Natural killer cell treated with Interleukin-12 subunit alpha and Interleukin-12 subunit beta and Interleukin-15 and Interleukin-18, amount 100 ng/mL, for 72 hours (primary cell): ENCODE measurements at regions not wholly inside any gene's neighbourhood (a gene's known extent, or its start where the extent isn't known, plus 50 kb on each side); places are given as distances from the start of the nearest gene placed in this dataset.
"Not testable (repeated sequence)": the region's sequence is repeated elsewhere in the genome, so short reads cannot be mapped to it uniquely, and the experiment has no call there.

Experiments used
- ATAC-seq, 2 donors: fragments of 150-1000 bp; cut with Tn5 transposase in 1 of 2; sonication (Bioruptor Pico), chemical (Tn5 transposase) in 1 of 2; 2 replicates each; pipeline ENCODE4 v1.10.0; 2021
- DNase-seq: peaks from one replicate; pipeline ENCODE4 v3.0.0; 2022; ENCODE audit warnings: low spot score
- H3K27ac Mint-ChIP-seq, 2 donors: 1 replicate in 1 of 2; 2 replicates in 1 of 2; pipeline ENCODE4 v1.8.0; 2022; ENCODE audit warnings: mixed read lengths in 2 of 2, mild to moderate bottlenecking in 1 of 2, moderate library complexity in 1 of 2
- H3K27me3 Mint-ChIP-seq, 2 donors: 1 replicate in 1 of 2; 2 replicates in 1 of 2; pipeline ENCODE4 v1.8.0; 2022; ENCODE audit warnings: mixed read lengths in 2 of 2
- H3K36me3 Mint-ChIP-seq: one replicate; pipeline ENCODE4 v1.8.0; 2022; ENCODE audit warnings: mixed read lengths
- H3K4me1 Mint-ChIP-seq, 2 donors: 1 replicate in 1 of 2; 2 replicates in 1 of 2; pipeline ENCODE4 v1.8.0; 2022; ENCODE audit warnings: low read depth in 2 of 2, mixed read lengths in 2 of 2, mild to moderate bottlenecking in 1 of 2
- H3K4me3 Mint-ChIP-seq: one replicate; pipeline ENCODE4 v1.8.0; 2022; ENCODE audit warnings: mixed read lengths
- H3K9me3 Mint-ChIP-seq: 2 replicates; pipeline ENCODE4 v1.8.0; 2022; ENCODE audit warnings: mixed read lengths

- not testable (repeated sequence) for DNase-seq, ATAC-seq, H3K36me3 Mint-ChIP-seq, H3K4me1 Mint-ChIP-seq, H3K4me3 Mint-ChIP-seq, H3K27me3 Mint-ChIP-seq, H3K9me3 Mint-ChIP-seq, H3K27ac Mint-ChIP-seq
These were observed 89.4 kb downstream of the DDX11 start for GRCh38 chr12:31162896-31163560.

- not testable (repeated sequence) for H3K27ac Mint-ChIP-seq
These were observed 100.6 kb downstream of the DDX11 start for GRCh38 chr12:31174293-31174692.

GRCh38 chr12:31177514-31177913 is 103.9 kb downstream of the DDX11 start:
- H3K4me1 Mint-ChIP-seq, H3K4me3 Mint-ChIP-seq, H3K9me3 Mint-ChIP-seq, ATAC-seq, H3K36me3 Mint-ChIP-seq, H3K27ac Mint-ChIP-seq, DNase-seq: not testable (repeated sequence)
- H3K27me3 Mint-ChIP-seq: peaks cover 15 to 21% of the 10 kb centered on the region in 2 donors

More at GRCh38 chr12:31174293-31174692, 100.6 kb downstream of the DDX11 start:
- peaks cover 9 to 14% of the 10 kb centered on the region in 2 donors for H3K27me3 Mint-ChIP-seq
- not testable (repeated sequence) for ATAC-seq, DNase-seq, H3K4me1 Mint-ChIP-seq, H3K36me3 Mint-ChIP-seq, H3K4me3 Mint-ChIP-seq, H3K9me3 Mint-ChIP-seq

- ATAC-seq, H3K36me3 Mint-ChIP-seq, DNase-seq, H3K4me3 Mint-ChIP-seq, H3K4me1 Mint-ChIP-seq, H3K27ac Mint-ChIP-seq, H3K9me3 Mint-ChIP-seq: not testable (repeated sequence)
- H3K27me3 Mint-ChIP-seq: peaks cover 15 to 23% of the 10 kb centered on the region in 2 donors
These were observed 105.2 kb downstream of the DDX11 start for GRCh38 chr12:31178875-31179274.

GRCh38 chr12:31179627-31180237 is 106.1 kb downstream of the DDX11 start:
- H3K27me3 Mint-ChIP-seq: peaks cover 12 to 22% of the 10 kb centered on the region in 2 donors
- DNase-seq, H3K36me3 Mint-ChIP-seq: not testable (repeated sequence)

GRCh38 chr12:31182571-31182970 is 108.9 kb downstream of the DDX11 start:
- not testable (repeated sequence) for H3K4me3 Mint-ChIP-seq, H3K4me1 Mint-ChIP-seq, H3K9me3 Mint-ChIP-seq, DNase-seq, H3K36me3 Mint-ChIP-seq, H3K27ac Mint-ChIP-seq, ATAC-seq
- peaks cover 8 to 17% of the 10 kb centered on the region in 2 donors for H3K27me3 Mint-ChIP-seq

More at GRCh38 chr12:31179627-31180237, 106.1 kb downstream of the DDX11 start:
- not testable (repeated sequence) for H3K4me1 Mint-ChIP-seq, H3K27ac Mint-ChIP-seq, H3K4me3 Mint-ChIP-seq, ATAC-seq, H3K9me3 Mint-ChIP-seq

GRCh38 chr12:31183107-31183506 is 109.4 kb downstream of the DDX11 start:
- peaks cover 8 to 17% of the 10 kb centered on the region in 2 donors for H3K27me3 Mint-ChIP-seq
- not testable (repeated sequence) for ATAC-seq, H3K9me3 Mint-ChIP-seq, H3K4me3 Mint-ChIP-seq, H3K27ac Mint-ChIP-seq, H3K4me1 Mint-ChIP-seq, DNase-seq, H3K36me3 Mint-ChIP-seq

GRCh38 chr12:31183899-31184298 is 110.2 kb downstream of the DDX11 start:
- H3K27me3 Mint-ChIP-seq: peaks cover 8 to 17% of the 10 kb centered on the region in 2 donors
- H3K4me1 Mint-ChIP-seq, H3K9me3 Mint-ChIP-seq, DNase-seq, ATAC-seq, H3K4me3 Mint-ChIP-seq, H3K36me3 Mint-ChIP-seq, H3K27ac Mint-ChIP-seq: not testable (repeated sequence)

GRCh38 chr12:31184667-31185066 is 111.0 kb downstream of the DDX11 start:
- DNase-seq, H3K4me3 Mint-ChIP-seq, H3K9me3 Mint-ChIP-seq, H3K27me3 Mint-ChIP-seq, ATAC-seq, H3K27ac Mint-ChIP-seq, H3K36me3 Mint-ChIP-seq, H3K4me1 Mint-ChIP-seq: not testable (repeated sequence)

GRCh38 chr12:31192689-31193088 is 119.0 kb downstream of the DDX11 start:
- not testable (repeated sequence) for H3K9me3 Mint-ChIP-seq, H3K27ac Mint-ChIP-seq, H3K4me1 Mint-ChIP-seq, H3K27me3 Mint-ChIP-seq, H3K36me3 Mint-ChIP-seq, DNase-seq, H3K4me3 Mint-ChIP-seq
- ATAC-seq: peak in 1 of 2 donors; percentile 55

GRCh38 chr12:31195620-31196019 is 122.0 kb downstream of the DDX11 start:
- H3K27ac Mint-ChIP-seq, H3K36me3 Mint-ChIP-seq, DNase-seq, H3K4me3 Mint-ChIP-seq, H3K9me3 Mint-ChIP-seq, H3K4me1 Mint-ChIP-seq, ATAC-seq: not testable (repeated sequence)
- H3K27me3 Mint-ChIP-seq: peaks cover 10 to 11% of the 10 kb centered on the region in 2 donors

- not testable (repeated sequence) for ATAC-seq, H3K4me1 Mint-ChIP-seq, H3K9me3 Mint-ChIP-seq, H3K27ac Mint-ChIP-seq, DNase-seq, H3K4me3 Mint-ChIP-seq, H3K36me3 Mint-ChIP-seq
- peaks cover 20 to 30% of the 10 kb centered on the region in 2 donors for H3K27me3 Mint-ChIP-seq
These were observed 125.8 kb downstream of the DDX11 start for GRCh38 chr12:31199476-31199875.

GRCh38 chr12:31201382-31201781 is 124.6 kb downstream of the SINHCAF start:
- Mint-ChIP-seq H3K27ac (no peak overlapping the region), H3K4me3 (no peak overlapping the region), H3K27me3 (peaks cover 18 to 37% of the 10 kb centered on the region in 2 donors), H3K9me3 (no peaks in the 10 kb centered on the region), H3K4me1 (peaks cover 5 to 7% of the 10 kb centered on the region in 2 donors), H3K36me3 (no peaks in the 10 kb centered on the region)
- DNase-seq (no peak), ATAC-seq (no peak)

GRCh38 chr12:31203261-31203660 is 122.7 kb downstream of the SINHCAF start:
- H3K27ac Mint-ChIP-seq: no peak overlapping the region

More at GRCh38 chr12:31203261-31203660, 122.7 kb downstream of the SINHCAF start:
- H3K36me3 Mint-ChIP-seq: no peaks in the 10 kb centered on the region
- no peaks in the 10 kb centered on the region for H3K9me3 Mint-ChIP-seq
- no peak for ATAC-seq
- no peak for DNase-seq
- no peak overlapping the region for H3K4me3 Mint-ChIP-seq
- peaks cover 5 to 7% of the 10 kb centered on the region in 2 donors for H3K4me1 Mint-ChIP-seq
- peaks cover 15 to 39% of the 10 kb centered on the region in 2 donors for H3K27me3 Mint-ChIP-seq
